ENCODE measurements at regions not wholly inside any gene's neighbourhood (a gene's known extent, or its start where the extent isn't known, plus 50 kb on each side); places are given as distances from the start of the nearest gene placed in this dataset.

- Histone ChIP-seq H3K4me1 (ENCODE audit: control insufficient read depth, insufficient read depth, low read length) (peaks cover 5% of the 10 kb centered on the region), H3K9me3 (ENCODE audit: control insufficient read depth, insufficient read depth, low read depth, low read length) (no peaks in the 10 kb centered on the region), H3K27ac (ENCODE audit: extremely low read depth, low read depth, low read length) (no peak overlapping the region), H3K4me3 (ENCODE audit: low read depth, low read length) (no peak overlapping the region), H3K36me3 (ENCODE audit: control insufficient read depth in 2 of 2, insufficient read depth in 1 of 2, low read length in 2 of 2) (no peaks in the 10 kb centered on the region)
- TF ChIP-seq ZNF610 (tag by site-specific recombination; IDR thresholded peaks at IDR 0.05; ENCODE audit: borderline replicate concordance) (no peak), ZNF654 (tag by site-specific recombination; IDR thresholded peaks at IDR 0.05; ENCODE audit: low read depth) (0 out of 2 replicates have a peak, but pooled peaks have one; percentile 6), CTCF (tag by site-specific recombination; IDR thresholded peaks at IDR 0.05) (no peak; the same call in 1 of the 2 replicates), ZNF658 (tag by site-specific recombination; IDR thresholded peaks at IDR 0.05) (no peak), ZNF785 (tag by site-specific recombination; IDR thresholded peaks at IDR 0.05) (no peak), ZBTB21 (tag by site-specific recombination; IDR thresholded peaks at IDR 0.05) (no peak)
- ChIA-PET CTCF (interaction anchor here (0.6 to 3.9 kb wide), 11 partner anchors 8 to 320 kb away, joined by 3 to 23 read pairs (median 4); no protein-coding TSS in a partner anchor), POLR2A (interaction anchor here (1.0 kb wide), 1 partner anchor 201 kb away, joined by 9 read pairs; no protein-coding TSS in a partner anchor)
These were observed 200.1 kb downstream of the NDUFA10 start for GRCh38 chr2:239824866-239825704.

- no peaks in the 10 kb centered on the region for H3K9me3 ChIP-seq (ENCODE audit: control insufficient read depth, insufficient read depth, low read depth, low read length)
- no peak overlapping the region for H3K27ac ChIP-seq (ENCODE audit: extremely low read depth, low read depth, low read length)
- TF ChIP-seq ZNF654 (tag by site-specific recombination; IDR thresholded peaks at IDR 0.05; ENCODE audit: low read depth), result peak; percentile 9; the same call in 1 of the 2 replicates
- TF ChIP-seq ZNF544 (tag by site-specific recombination; IDR thresholded peaks at IDR 0.05), result no peak
- peak; percentile 46; the same call in 1 of the 2 replicates for TF ChIP-seq GLIS1 (tag by site-specific recombination; IDR thresholded peaks at IDR 0.05)
- peak; percentile 60 for TF ChIP-seq PRDM10 (tag by site-specific recombination; IDR thresholded peaks at IDR 0.05)
- no peak for TF ChIP-seq ZNF707 (tag by site-specific recombination; IDR thresholded peaks at IDR 0.05)
- TF ChIP-seq ZNF843 (tag by site-specific recombination; IDR thresholded peaks at IDR 0.05), result no peak
- TF ChIP-seq SP3 (tag by site-specific recombination; IDR thresholded peaks at IDR 0.05), result peak; percentile 18; the same call in 1 of the 2 replicates
- TF ChIP-seq EGR2 (tag by site-specific recombination; IDR thresholded peaks at IDR 0.05; ENCODE audit: low read depth), result peak; percentile 41; the same call in 1 of the 2 replicates
- no peak for TF ChIP-seq ZBTB26 (tag by site-specific recombination; optimal IDR thresholded peaks at IDR 0.05)
- no peak for TF ChIP-seq ZNF549 (tag by site-specific recombination; IDR thresholded peaks at IDR 0.05)
- TF ChIP-seq ZNF16 (tag by site-specific recombination; IDR thresholded peaks at IDR 0.05; ENCODE audit: low read depth), result no peak
- peak; percentile 46; the same call in 1 of the 2 replicates for TF ChIP-seq KLF1 (tag by site-specific recombination; IDR thresholded peaks at IDR 0.05)
- TF ChIP-seq IKZF3 (tag by site-specific recombination; IDR thresholded peaks at IDR 0.05), result no peak
- 0 out of 2 replicates have a peak, but pooled peaks have one; percentile 37 for TF ChIP-seq ZFHX2 (tag by site-specific recombination; conservative IDR thresholded peaks at IDR 0.05)
- no peak for TF ChIP-seq ZNF221 (tag by site-specific recombination; IDR thresholded peaks at IDR 0.05; ENCODE audit: borderline replicate concordance)
- peak; percentile 49; the same call in 1 of the 2 replicates for TF ChIP-seq ZNF341 (tag by site-specific recombination; IDR thresholded peaks at IDR 0.05; ENCODE audit: low read depth)
- POLR2A ChIA-PET, result interaction anchor here (1.0 kb wide), 1 partner anchor 202 kb away, joined by 9 read pairs; no protein-coding TSS in a partner anchor
- H3K4me3 ChIP-seq (ENCODE audit: low read depth, low read length), result no peak overlapping the region
- peaks cover 8% of the 10 kb centered on the region for H3K4me1 ChIP-seq (ENCODE audit: control insufficient read depth, insufficient read depth, low read length)
- H3K36me3 ChIP-seq (ENCODE audit: control insufficient read depth in 2 of 2, insufficient read depth in 1 of 2, low read length in 2 of 2), result no peaks in the 10 kb centered on the region
- CTCF ChIA-PET, result interaction anchor here (0.6 to 3.9 kb wide), 14 partner anchors 9 to 435 kb away, joined by 3 to 23 read pairs (median 4); no protein-coding TSS in a partner anchor
These were observed 201.0 kb downstream of the NDUFA10 start for GRCh38 chr2:239824046-239824694.

Data from HEK293 (cell line).